ENCODE measurements at regions not wholly inside any gene's neighbourhood (a gene's known extent, or its start where the extent isn't known, plus 50 kb on each side); places are given as distances from the start of the nearest gene placed in this dataset.

- in situ Hi-C loops (cut with MboI; ENCODE audit: low pct_unique_long_range_greater_than_20kb, low sequenced_read_pairs, unreplicated experiment), result no loop called here
- no peak for TF ChIP-seq CTCF (IDR thresholded peaks at IDR 0.05; ENCODE audit: extremely low read depth, insufficient read depth, missing control alignments)
- DNase-seq (ENCODE audit: low spot score), result no peak
Measured at GRCh38 chr7:41116337-41116736, 586.6 kb downstream of the INHBA start.

GRCh38 chr7:41114691-41115090 lies 588.2 kb downstream of the INHBA start:
- in situ Hi-C loops (cut with MboI; ENCODE audit: low pct_unique_long_range_greater_than_20kb, low sequenced_read_pairs, unreplicated experiment), result no loop called here
- DNase-seq (ENCODE audit: low spot score), result no peak
- no peak for TF ChIP-seq CTCF (IDR thresholded peaks at IDR 0.05; ENCODE audit: extremely low read depth, insufficient read depth, missing control alignments)

GRCh38 chr7:41114131-41114530 lies 588.8 kb downstream of the INHBA start:
- no peak for TF ChIP-seq CTCF (IDR thresholded peaks at IDR 0.05; ENCODE audit: extremely low read depth, insufficient read depth, missing control alignments)
- no peak for DNase-seq (ENCODE audit: low spot score)
- in situ Hi-C loops (cut with MboI; ENCODE audit: low pct_unique_long_range_greater_than_20kb, low sequenced_read_pairs, unreplicated experiment), result no loop called here

GRCh38 chr7:41113719-41114118 lies 589.2 kb downstream of the INHBA start:
- no peak for DNase-seq (ENCODE audit: low spot score)
- TF ChIP-seq CTCF (IDR thresholded peaks at IDR 0.05; ENCODE audit: extremely low read depth, insufficient read depth, missing control alignments), result no peak
- in situ Hi-C loops (cut with MboI; ENCODE audit: low pct_unique_long_range_greater_than_20kb, low sequenced_read_pairs, unreplicated experiment), result no loop called here

- no peak for DNase-seq (ENCODE audit: low spot score)
Measured at GRCh38 chr7:41110186-41110585, 592.7 kb downstream of the INHBA start.

GRCh38 chr7:41108821-41109220 lies 594.1 kb downstream of the INHBA start:
- no peak for TF ChIP-seq CTCF (IDR thresholded peaks at IDR 0.05; ENCODE audit: extremely low read depth, insufficient read depth, missing control alignments)
- in situ Hi-C loops (cut with MboI; ENCODE audit: low pct_unique_long_range_greater_than_20kb, low sequenced_read_pairs, unreplicated experiment), result no loop called here

More at GRCh38 chr7:41110186-41110585, 592.7 kb downstream of the INHBA start:
- in situ Hi-C loops (cut with MboI; ENCODE audit: low pct_unique_long_range_greater_than_20kb, low sequenced_read_pairs, unreplicated experiment), result no loop called here
- no peak for TF ChIP-seq CTCF (IDR thresholded peaks at IDR 0.05; ENCODE audit: extremely low read depth, insufficient read depth, missing control alignments)

GRCh38 chr7:41107938-41108448 lies 594.9 kb downstream of the INHBA start:
- TF ChIP-seq CTCF (IDR thresholded peaks at IDR 0.05; ENCODE audit: extremely low read depth, insufficient read depth, missing control alignments), result no peak
- DNase-seq (ENCODE audit: low spot score), result no peak
- in situ Hi-C loops (cut with MboI; ENCODE audit: low pct_unique_long_range_greater_than_20kb, low sequenced_read_pairs, unreplicated experiment), result no loop called here

More at GRCh38 chr7:41108821-41109220, 594.1 kb downstream of the INHBA start:
- DNase-seq (ENCODE audit: low spot score), result no peak
